ENCODE measurements at regions not wholly inside any gene's neighbourhood (a gene's known extent, or its start where the extent isn't known, plus 50 kb on each side); places are given as distances from the start of the nearest gene placed in this dataset.

DNA sequence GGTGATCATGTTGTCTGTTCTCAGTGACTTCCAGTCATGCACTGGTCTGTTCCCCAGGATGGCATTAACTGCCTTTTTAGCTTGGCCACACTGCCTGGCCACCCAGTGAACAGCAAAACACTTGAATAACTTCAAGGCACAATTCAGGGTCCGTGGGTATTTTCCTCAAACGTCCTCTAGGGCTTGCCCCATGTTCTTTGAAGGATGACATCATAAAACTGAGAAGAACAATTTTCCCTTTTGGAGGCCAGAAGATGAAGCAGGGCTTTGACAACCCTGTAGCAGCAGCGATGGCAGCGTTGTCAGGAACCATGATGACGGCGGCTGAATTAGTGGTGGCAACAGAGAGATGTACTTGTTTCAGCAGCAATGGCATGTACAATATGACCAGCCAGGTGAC lies 465.9 kb upstream of the ONECUT1 start:
- TF ChIP-seq, protein P1, sequence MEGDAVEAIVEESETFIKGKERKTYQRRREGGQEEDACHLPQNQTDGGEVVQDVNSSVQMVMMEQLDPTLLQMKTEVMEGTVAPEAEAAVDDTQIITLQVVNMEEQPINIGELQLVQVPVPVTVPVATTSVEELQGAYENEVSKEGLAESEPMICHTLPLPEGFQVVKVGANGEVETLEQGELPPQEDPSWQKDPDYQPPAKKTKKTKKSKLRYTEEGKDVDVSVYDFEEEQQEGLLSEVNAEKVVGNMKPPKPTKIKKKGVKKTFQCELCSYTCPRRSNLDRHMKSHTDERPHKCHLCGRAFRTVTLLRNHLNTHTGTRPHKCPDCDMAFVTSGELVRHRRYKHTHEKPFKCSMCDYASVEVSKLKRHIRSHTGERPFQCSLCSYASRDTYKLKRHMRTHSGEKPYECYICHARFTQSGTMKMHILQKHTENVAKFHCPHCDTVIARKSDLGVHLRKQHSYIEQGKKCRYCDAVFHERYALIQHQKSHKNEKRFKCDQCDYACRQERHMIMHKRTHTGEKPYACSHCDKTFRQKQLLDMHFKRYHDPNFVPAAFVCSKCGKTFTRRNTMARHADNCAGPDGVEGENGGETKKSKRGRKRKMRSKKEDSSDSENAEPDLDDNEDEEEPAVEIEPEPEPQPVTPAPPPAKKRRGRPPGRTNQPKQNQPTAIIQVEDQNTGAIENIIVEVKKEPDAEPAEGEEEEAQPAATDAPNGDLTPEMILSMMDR (IDR thresholded peaks at IDR 0.05) = no peak
- no peak for TF ChIP-seq EP300 (IDR thresholded peaks at IDR 0.05; ENCODE audit: borderline replicate concordance in 1 of 2, low read depth in 1 of 2, low read length in 1 of 2)
- no peak for TF ChIP-seq POLR2AphosphoS5 (IDR thresholded peaks at IDR 0.05; ENCODE audit: low read depth, low read length)
- no peak for TF ChIP-seq ELF1 (IDR thresholded peaks at IDR 0.05)
- no peak for TF ChIP-seq RFX5 (IDR thresholded peaks at IDR 0.05; ENCODE audit: low read length)
- TF ChIP-seq MXI1 (IDR thresholded peaks at IDR 0.05; ENCODE audit: low read depth, low read length) = no peak
- TF ChIP-seq YY1 (IDR thresholded peaks at IDR 0.05; ENCODE audit: low read depth) = no peak

Measured in SK-N-SH (cell line).